GM23248 (cell line): ENCODE measurements at regions not wholly inside any gene's neighbourhood (a gene's known extent, or its start where the extent isn't known, plus 50 kb on each side); places are given as distances from the start of the nearest gene placed in this dataset.

Experiments
- EZH2 ChIP-seq: fragments of 200-600 bp; sonication (generic); IDR thresholded peaks from 2 replicates; pipeline ENCODE4 v1.6.1; 2018; ENCODE audit warnings: antibody characterized with exemption, mild to moderate bottlenecking; ENCODE audit not compliant: insufficient read depth, poor library complexity, severe bottlenecking
- EZH2phosphoT487 ChIP-seq: fragments of 200-600 bp; sonication (generic); IDR thresholded peaks from 2 replicates; pipeline ENCODE4 v1.6.1; 2018; ENCODE audit warnings: antibody characterized with exemption, moderate library complexity, mild to moderate bottlenecking, low read depth; ENCODE audit not compliant: insufficient read depth

DNA sequence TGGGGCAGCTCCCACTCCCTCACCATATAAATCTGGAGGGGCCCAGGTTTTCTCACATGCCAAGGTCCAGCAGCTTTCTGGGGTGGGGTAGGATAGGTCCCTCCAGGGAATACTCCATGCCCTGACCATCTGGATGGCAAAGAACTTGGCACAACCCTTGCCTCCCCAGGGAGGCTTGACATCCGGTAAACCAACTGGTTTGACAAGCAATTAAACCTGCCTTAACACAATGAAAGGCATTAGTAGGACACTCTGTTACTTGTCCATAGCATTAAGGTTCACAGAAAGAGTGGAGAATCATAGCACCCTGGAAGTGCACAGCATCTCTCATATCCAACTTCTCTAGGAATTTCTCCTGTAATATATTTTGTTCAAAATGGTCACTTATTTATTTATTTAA lies 63.9 kb upstream of the MAF start:
- no peak for TF ChIP-seq EZH2
- no peak for TF ChIP-seq EZH2phosphoT487
